HCT116 (cell line): ENCODE measurements at regions not wholly inside any gene's neighbourhood (a gene's known extent, or its start where the extent isn't known, plus 50 kb on each side); places are given as distances from the start of the nearest gene placed in this dataset.

ENCODE experiments used
- ATAC-seq: fragments of 200-7000 bp; cut with Tn5 transposase; 2 replicates; pipeline ENCODE4 v1.9.1; 2020; ENCODE audit warnings: mild to moderate bottlenecking, moderate library complexity
- BruUV-seq: library from RNA; stranded (reverse); fragments of 400-500 nt; replicated peaks from 2 replicates; lab custom pipeline; 2021; lab: Mats Ljungman, UMichigan
- CTCF ChIA-PET: fragments of 300-600 bp; sonication (Branson Sonifier 250); formaldehyde crosslinking; loops from one replicate; lab custom pipeline; 2021; ENCODE audit warnings: antibody characterized with exemption; lab: Charles Lee
- POLR2A ChIA-PET: fragments of 300-600, 350-600 bp; sonication (Branson Sonifier 250); formaldehyde crosslinking; loops from one replicate; lab custom pipeline; 2021; ENCODE audit warnings: antibody characterized with exemption; lab: Charles Lee
- RAD21 ChIA-PET, 2 experiments: fragments of 300-600 bp; sonication (Branson Sonifier 250); formaldehyde crosslinking; loops; one replicate each; lab custom pipeline; 2023; ENCODE audit warnings: low total read pairs in 2 of 2; ENCODE audit not compliant: uncharacterized antibody in 2 of 2, unreplicated experiment in 2 of 2, low non-redundant PET in 1 of 2; lab: Charles Lee
- DNase-seq: peaks from one replicate; pipeline ENCODE4 v3.0.0-alpha.2; 2010; ENCODE audit warnings: low read depth, low spot score
- H2AFZ ChIP-seq: fragments of 200-600 bp; shearing (Covaris generic), sonication (generic); 2 replicates; pipeline ENCODE4 v1.6.1; 2017; ENCODE audit warnings: low read depth, mixed run types, mixed read lengths, antibody characterized with exemption, low read length; ENCODE audit not compliant: poor library complexity, severe bottlenecking
- H3K27ac ChIP-seq: 2 replicates; pipeline ENCODE4 v1.5.1; 2012; ENCODE audit warnings: low read depth, low read length
- H3K27me3 ChIP-seq: fragments of 200-600 bp; sonication (generic); 2 replicates; pipeline ENCODE4 v1.6.1; 2016; ENCODE audit warnings: mixed run types, low read length, mixed read lengths; ENCODE audit not compliant: insufficient read depth
- H3K36me3 ChIP-seq, 2 experiments: fragments of 200-500 bp in 1 of 2; fragments of 200-600 bp in 1 of 2; sonication (Bioruptor generic) in 1 of 2; sonication (generic) in 1 of 2; 2 replicates each; pipeline versions ENCODE4 v1.5.1 to v1.6.1; 2014 to 2016; ENCODE audit warnings: low read length in 2 of 2, inconsistent platforms in 1 of 2, mixed read lengths in 1 of 2, mixed run types in 1 of 2; ENCODE audit not compliant: insufficient read depth in 2 of 2, control insufficient read depth in 1 of 2
- H3K4me1 ChIP-seq, 2 experiments: fragments of 200-600 bp in 1 of 2; sonication (generic) in 1 of 2; 2 replicates each; pipeline versions ENCODE4 v1.5.1 to v1.6.1; 2012 to 2017; ENCODE audit warnings: low read length in 2 of 2, inconsistent platforms in 1 of 2, mild to moderate bottlenecking in 1 of 2, mixed read lengths in 1 of 2, mixed run types in 1 of 2, moderate library complexity in 1 of 2; ENCODE audit not compliant: insufficient read depth in 2 of 2, control insufficient read depth in 1 of 2
- H3K4me2 ChIP-seq: fragments of 200-600 bp; sonication (generic); 2 replicates; pipeline ENCODE4 v1.6.1; 2017; ENCODE audit warnings: mixed run types, low read length, mixed read lengths
- H3K4me3 ChIP-seq, 2 experiments: fragments of 200-600 bp in 1 of 2; sonication (generic) in 1 of 2; replicated peaks in 1 of 2; 2 replicates each; pipeline ENCODE4 v1.5.1; 2011 to 2016; ENCODE audit warnings: low read length in 2 of 2, control low read depth in 1 of 2, low read depth in 1 of 2, mild to moderate bottlenecking in 1 of 2, mixed read lengths in 1 of 2, mixed run types in 1 of 2
- H3K79me2 ChIP-seq: fragments of 200-600 bp; sonication (generic); 2 replicates; pipeline ENCODE4 v1.6.1; 2017; ENCODE audit warnings: mild to moderate bottlenecking, mixed run types, low read length, moderate library complexity, mixed read lengths; ENCODE audit not compliant: insufficient read depth
- H3K9ac ChIP-seq: fragments of 200-600 bp; sonication (generic); 2 replicates; pipeline ENCODE4 v1.6.1; 2016; ENCODE audit warnings: low read length, mixed read lengths
- H3K9me2 ChIP-seq: fragments of 200-600 bp; sonication (generic), shearing (Covaris generic); 2 replicates; pipeline ENCODE4 v1.6.1; 2017; ENCODE audit warnings: mixed run types, mild to moderate bottlenecking, moderate library complexity; ENCODE audit not compliant: insufficient read depth
- H3K9me3 ChIP-seq, 2 experiments: fragments of 200-500 bp in 1 of 2; fragments of 200-600 bp in 1 of 2; sonication (Bioruptor generic) in 1 of 2; sonication (generic) in 1 of 2; 2 replicates each; pipeline ENCODE4 v1.6.1; 2014 to 2017; ENCODE audit warnings: low read length in 2 of 2, mixed read lengths in 2 of 2, inconsistent platforms in 1 of 2, low read depth in 1 of 2, mild to moderate bottlenecking in 1 of 2, mixed run types in 1 of 2, moderate library complexity in 1 of 2; ENCODE audit not compliant: control insufficient read depth in 1 of 2, insufficient read depth in 1 of 2
- H4K20me1 ChIP-seq: fragments of 200-600 bp; sonication (generic), shearing (Covaris generic); 2 replicates; pipeline ENCODE4 v1.6.1; 2017; ENCODE audit warnings: mixed run types, mild to moderate bottlenecking, moderate library complexity; ENCODE audit not compliant: insufficient read depth
- RAD21 ChIP-seq: IDR thresholded peaks from 2 replicates; pipeline ENCODE4 v1.6.1; 2012; ENCODE audit warnings: low read depth, mild to moderate bottlenecking
- REST ChIP-seq: IDR thresholded peaks from 2 replicates; pipeline ENCODE4 v1.6.1; 2012; ENCODE audit warnings: low read depth
- ZBTB33 ChIP-seq: IDR thresholded peaks from 2 replicates; pipeline ENCODE4 v1.6.1; 2011; ENCODE audit warnings: mild to moderate bottlenecking, low read length, moderate library complexity; ENCODE audit not compliant: insufficient replicate concordance; ENCODE audit errors: extremely low read depth
- intact Hi-C: fragments of 100-400 bp; cut with micrococcal nuclease; formaldehyde crosslinking; loops from 2 replicates; pipeline ENCODE4 v1.10.0; 2022

- Histone ChIP-seq H3K9ac (no peak overlapping the region), H3K27ac (no peak overlapping the region), H3K79me2 (no peaks in the 10 kb centered on the region), H3K9me3 (peaks cover 17 to 23% of the 10 kb centered on the region in 2 experiments; a peak in 2 of 4 replicates), H4K20me1 (no peaks in the 10 kb centered on the region), H3K4me3 (no peak overlapping the region), H3K27me3 (no peaks in the 10 kb centered on the region), H3K9me2 (no peaks in the 10 kb centered on the region), H3K36me3 (no peaks in the 10 kb centered on the region; a peak in 1 of 4 replicates), H2AFZ (no peak overlapping the region), H3K4me2 (no peak overlapping the region), H3K4me1 (no peaks in the 10 kb centered on the region)
- POLR2A ChIA-PET, result no interaction called here
- no peak for DNase-seq
- RAD21 ChIA-PET, result no interaction called here
- TF ChIP-seq ZBTB33, result no peak
- TF ChIP-seq REST, result no peak
- no peak for TF ChIP-seq RAD21
- ATAC-seq, result no peak
- no TSS peak for BruUV-seq
- CTCF ChIA-PET, result no interaction called here
- intact Hi-C loops, result no loop called here
These were observed 284.3 kb upstream of the LRATD1 start for GRCh38 chr2:14348247-14348646.
